ENCODE measurements at regions not wholly inside any gene's neighbourhood (a gene's known extent, or its start where the extent isn't known, plus 50 kb on each side); places are given as distances from the start of the nearest gene placed in this dataset.

DNA sequence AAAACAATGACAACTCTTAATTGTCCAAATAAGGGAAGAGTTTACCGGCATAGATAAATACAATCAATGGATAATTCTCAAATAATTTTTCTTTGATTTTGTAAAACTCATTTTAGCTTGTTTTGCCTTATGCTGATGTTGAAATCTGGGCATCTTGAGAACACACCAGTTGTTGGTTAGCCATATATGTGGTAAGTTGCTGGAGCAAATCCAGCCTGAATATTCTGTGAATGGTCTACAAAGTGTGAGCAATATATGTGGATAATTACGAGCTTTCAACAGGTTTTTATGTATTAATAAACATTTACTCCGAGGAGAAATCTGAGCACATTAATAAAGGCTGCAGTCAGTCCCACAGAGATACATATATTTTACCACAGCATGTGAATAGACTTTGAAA, 423.6 kb downstream of the BCKDHB start:
- no peak for DNase-seq (ENCODE audit: low read depth)
- no peak overlapping the region for H3K4me3 ChIP-seq (ENCODE audit: low read depth, low read length)
- TF ChIP-seq CTCF (IDR thresholded peaks at IDR 0.05; ENCODE audit: insufficient read depth, low read depth, low read length, missing control alignments), result no peak

- no peak overlapping the region for H3K4me3 ChIP-seq (ENCODE audit: low read depth, low read length)
- TF ChIP-seq CTCF (IDR thresholded peaks at IDR 0.05; ENCODE audit: insufficient read depth, low read depth, low read length, missing control alignments), result no peak
- no peak for DNase-seq (ENCODE audit: low read depth)
Observed at GRCh38 chr6:80528115-80528514, 421.6 kb downstream of the BCKDHB start.

- no peak overlapping the region for H3K4me3 ChIP-seq (ENCODE audit: low read depth, low read length)
Observed at GRCh38 chr6:80527552-80528052, 421.1 kb downstream of the BCKDHB start.

GRCh38 chr6:80523531-80523997, 417.1 kb downstream of the BCKDHB start:
- DNase-seq (ENCODE audit: low read depth), result no peak
- no peak overlapping the region for H3K4me3 ChIP-seq (ENCODE audit: low read depth, low read length)
- TF ChIP-seq CTCF (IDR thresholded peaks at IDR 0.05; ENCODE audit: insufficient read depth, low read depth, low read length, missing control alignments), result no peak

More at GRCh38 chr6:80527552-80528052, 421.1 kb downstream of the BCKDHB start:
- DNase-seq (ENCODE audit: low read depth), result no peak
- TF ChIP-seq CTCF (IDR thresholded peaks at IDR 0.05; ENCODE audit: insufficient read depth, low read depth, low read length, missing control alignments), result no peak

- no peak for TF ChIP-seq CTCF (IDR thresholded peaks at IDR 0.05; ENCODE audit: insufficient read depth, low read depth, low read length, missing control alignments)
- no peak overlapping the region for H3K4me3 ChIP-seq (ENCODE audit: low read depth, low read length)
Observed at GRCh38 chr6:80523010-80523409, 416.5 kb downstream of the BCKDHB start.

DNA sequence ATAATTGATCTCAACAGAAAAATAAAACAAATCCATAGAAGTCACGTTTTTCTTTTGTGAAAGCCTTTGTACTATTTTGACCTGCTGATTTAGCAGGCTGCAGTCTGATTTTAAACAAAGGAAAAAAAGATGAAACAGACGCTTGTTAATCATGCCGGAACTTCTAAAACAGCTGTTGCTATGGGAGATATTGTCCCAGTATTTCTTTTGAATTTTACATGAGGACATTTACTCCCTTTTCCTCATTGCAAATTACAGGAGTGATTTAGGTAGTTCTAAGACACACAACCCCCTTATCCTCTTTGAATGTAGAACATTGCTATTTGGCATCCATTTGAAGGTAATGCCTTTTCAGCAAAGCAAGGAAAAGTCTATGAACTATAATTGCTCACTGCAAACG, 416.1 kb downstream of the BCKDHB start:
- no peak for DNase-seq (ENCODE audit: low read depth)
- H3K4me3 ChIP-seq (ENCODE audit: low read depth, low read length), result no peak overlapping the region
- TF ChIP-seq CTCF (IDR thresholded peaks at IDR 0.05; ENCODE audit: insufficient read depth, low read depth, low read length, missing control alignments), result no peak

More at GRCh38 chr6:80523010-80523409, 416.5 kb downstream of the BCKDHB start:
- no peak for DNase-seq (ENCODE audit: low read depth)
